ENCODE measurements at regions not wholly inside any gene's neighbourhood (a gene's known extent, or its start where the extent isn't known, plus 50 kb on each side); places are given as distances from the start of the nearest gene placed in this dataset.

GRCh38 chr2:220393711-220394110 lies 766.3 kb downstream of the SLC4A3 start:
- Mint-ChIP-seq H3K27ac (no peak overlapping the region), H3K9me3 (no peaks in the 10 kb centered on the region), H3K4me3 (no peak overlapping the region), H3K36me3 (ENCODE audit: low read depth) (no peaks in the 10 kb centered on the region), H3K27me3 (no peaks in the 10 kb centered on the region), H3K4me1 (ENCODE audit: low read depth) (no peaks in the 10 kb centered on the region)
- DNase-seq = no peak

- H3K27ac Mint-ChIP-seq = no peak overlapping the region
- no peaks in the 10 kb centered on the region for H3K27me3 Mint-ChIP-seq
- no peaks in the 10 kb centered on the region for H3K9me3 Mint-ChIP-seq
- H3K36me3 Mint-ChIP-seq (ENCODE audit: low read depth) = no peaks in the 10 kb centered on the region
- H3K4me3 Mint-ChIP-seq = no peak overlapping the region
- DNase-seq = no peak
- H3K4me1 Mint-ChIP-seq (ENCODE audit: low read depth) = no peaks in the 10 kb centered on the region
These were observed 767.0 kb downstream of the SLC4A3 start for GRCh38 chr2:220394433-220394832.

GRCh38 chr2:220396287-220396686 lies 768.9 kb downstream of the SLC4A3 start:
- no peak for DNase-seq
- H3K9me3 Mint-ChIP-seq = peaks cover 5% of the 10 kb centered on the region
- no peaks in the 10 kb centered on the region for H3K36me3 Mint-ChIP-seq (ENCODE audit: low read depth)
- H3K4me3 Mint-ChIP-seq = no peak overlapping the region
- H3K4me1 Mint-ChIP-seq (ENCODE audit: low read depth) = no peaks in the 10 kb centered on the region
- H3K27me3 Mint-ChIP-seq = no peaks in the 10 kb centered on the region
- no peak overlapping the region for H3K27ac Mint-ChIP-seq

GRCh38 chr2:220410296-220410695 lies 782.9 kb downstream of the SLC4A3 start:
- Mint-ChIP-seq H3K36me3 (ENCODE audit: low read depth) (no peaks in the 10 kb centered on the region), H3K27ac (no peak overlapping the region), H3K4me1 (ENCODE audit: low read depth) (no peaks in the 10 kb centered on the region), H3K9me3 (peaks cover 41% of the 10 kb centered on the region), H3K27me3 (no peaks in the 10 kb centered on the region), H3K4me3 (no peak overlapping the region)
- DNase-seq = no peak

- DNase-seq = no peak
- no peaks in the 10 kb centered on the region for H3K27me3 Mint-ChIP-seq
- no peaks in the 10 kb centered on the region for H3K4me1 Mint-ChIP-seq (ENCODE audit: low read depth)
- H3K9me3 Mint-ChIP-seq = peaks cover 2% of the 10 kb centered on the region
- no peaks in the 10 kb centered on the region for H3K36me3 Mint-ChIP-seq (ENCODE audit: low read depth)
- H3K27ac Mint-ChIP-seq = no peak overlapping the region
- H3K4me3 Mint-ChIP-seq = no peak overlapping the region
These were observed 790.1 kb downstream of the SLC4A3 start for GRCh38 chr2:220417503-220417902.

GRCh38 chr2:220419647-220420046 lies 792.2 kb downstream of the SLC4A3 start:
- DNase-seq = no peak
- no peak overlapping the region for H3K4me3 Mint-ChIP-seq
- H3K9me3 Mint-ChIP-seq = peaks cover 2% of the 10 kb centered on the region
- no peak overlapping the region for H3K27ac Mint-ChIP-seq
- H3K4me1 Mint-ChIP-seq (ENCODE audit: low read depth) = no peaks in the 10 kb centered on the region
- H3K36me3 Mint-ChIP-seq (ENCODE audit: low read depth) = no peaks in the 10 kb centered on the region
- H3K27me3 Mint-ChIP-seq = no peaks in the 10 kb centered on the region

- Mint-ChIP-seq H3K4me3 (no peak overlapping the region), H3K9me3 (peaks cover 2% of the 10 kb centered on the region), H3K4me1 (ENCODE audit: low read depth) (no peaks in the 10 kb centered on the region), H3K27ac (no peak overlapping the region), H3K36me3 (ENCODE audit: low read depth) (no peaks in the 10 kb centered on the region), H3K27me3 (no peaks in the 10 kb centered on the region)
- no peak for DNase-seq
These were observed 793.4 kb downstream of the SLC4A3 start for GRCh38 chr2:220420820-220421219.

- no peaks in the 10 kb centered on the region for H3K4me1 Mint-ChIP-seq (ENCODE audit: low read depth)
- no peak for DNase-seq
- no peak overlapping the region for H3K4me3 Mint-ChIP-seq
- no peaks in the 10 kb centered on the region for H3K27me3 Mint-ChIP-seq
- peaks cover 2% of the 10 kb centered on the region for H3K9me3 Mint-ChIP-seq
- H3K36me3 Mint-ChIP-seq (ENCODE audit: low read depth) = no peaks in the 10 kb centered on the region
- H3K27ac Mint-ChIP-seq = no peak overlapping the region
These were observed 795.2 kb downstream of the SLC4A3 start for GRCh38 chr2:220422676-220423075.

GRCh38 chr2:220424561-220424960 lies 797.1 kb downstream of the SLC4A3 start:
- H3K27me3 Mint-ChIP-seq = no peaks in the 10 kb centered on the region
- no peaks in the 10 kb centered on the region for H3K36me3 Mint-ChIP-seq (ENCODE audit: low read depth)
- peaks cover 2% of the 10 kb centered on the region for H3K9me3 Mint-ChIP-seq
- H3K4me3 Mint-ChIP-seq = no peak overlapping the region
- no peak for DNase-seq
- no peaks in the 10 kb centered on the region for H3K4me1 Mint-ChIP-seq (ENCODE audit: low read depth)
- H3K27ac Mint-ChIP-seq = no peak overlapping the region

- Mint-ChIP-seq H3K27ac (no peak overlapping the region), H3K4me3 (no peak overlapping the region), H3K36me3 (ENCODE audit: low read depth) (no peaks in the 10 kb centered on the region), H3K4me1 (ENCODE audit: low read depth) (no peaks in the 10 kb centered on the region), H3K27me3 (no peaks in the 10 kb centered on the region), H3K9me3 (no peaks in the 10 kb centered on the region)
- DNase-seq = no peak
These were observed 805.2 kb downstream of the SLC4A3 start for GRCh38 chr2:220432645-220433044.

- no peak for DNase-seq
- H3K27ac Mint-ChIP-seq = no peak overlapping the region
These were observed 805.7 kb downstream of the SLC4A3 start for GRCh38 chr2:220433131-220433530.

GRCh38 chr2:220434385-220434784 lies 807.0 kb downstream of the SLC4A3 start:
- Mint-ChIP-seq H3K27ac (no peak overlapping the region), H3K27me3 (no peaks in the 10 kb centered on the region), H3K4me1 (ENCODE audit: low read depth) (no peaks in the 10 kb centered on the region), H3K36me3 (ENCODE audit: low read depth) (no peaks in the 10 kb centered on the region), H3K9me3 (no peaks in the 10 kb centered on the region), H3K4me3 (no peak overlapping the region)
- DNase-seq = no peak

More at GRCh38 chr2:220433131-220433530, 805.7 kb downstream of the SLC4A3 start:
- Mint-ChIP-seq H3K27me3 (no peaks in the 10 kb centered on the region), H3K9me3 (no peaks in the 10 kb centered on the region), H3K36me3 (ENCODE audit: low read depth) (no peaks in the 10 kb centered on the region), H3K4me1 (ENCODE audit: low read depth) (no peaks in the 10 kb centered on the region), H3K4me3 (no peak overlapping the region)

- no peak overlapping the region for H3K27ac Mint-ChIP-seq
- no peak overlapping the region for H3K4me3 Mint-ChIP-seq
- H3K27me3 Mint-ChIP-seq = no peaks in the 10 kb centered on the region
- peaks cover under 1% of the 10 kb centered on the region for H3K9me3 Mint-ChIP-seq
- DNase-seq = no peak
- no peaks in the 10 kb centered on the region for H3K4me1 Mint-ChIP-seq (ENCODE audit: low read depth)
- H3K36me3 Mint-ChIP-seq (ENCODE audit: low read depth) = no peaks in the 10 kb centered on the region
These were observed 810.5 kb downstream of the SLC4A3 start for GRCh38 chr2:220437938-220438337.

- peaks cover 2% of the 10 kb centered on the region for H3K9me3 Mint-ChIP-seq
- no peaks in the 10 kb centered on the region for H3K36me3 Mint-ChIP-seq (ENCODE audit: low read depth)
These were observed 813.3 kb downstream of the SLC4A3 start for GRCh38 chr2:220440731-220441130.

GRCh38 chr2:220441404-220441803 lies 814.0 kb downstream of the SLC4A3 start:
- H3K9me3 Mint-ChIP-seq = peaks cover 2% of the 10 kb centered on the region
- no peaks in the 10 kb centered on the region for H3K36me3 Mint-ChIP-seq (ENCODE audit: low read depth)
- no peak overlapping the region for H3K27ac Mint-ChIP-seq

More at GRCh38 chr2:220440731-220441130, 813.3 kb downstream of the SLC4A3 start:
- Mint-ChIP-seq H3K4me1 (ENCODE audit: low read depth) (no peaks in the 10 kb centered on the region), H3K27ac (no peak overlapping the region), H3K27me3 (no peaks in the 10 kb centered on the region), H3K4me3 (no peak overlapping the region)
- no peak for DNase-seq

GRCh38 chr2:220442012-220442411 lies 814.6 kb downstream of the SLC4A3 start:
- H3K36me3 Mint-ChIP-seq (ENCODE audit: low read depth) = no peaks in the 10 kb centered on the region
- H3K4me1 Mint-ChIP-seq (ENCODE audit: low read depth) = no peaks in the 10 kb centered on the region
- H3K27ac Mint-ChIP-seq = no peak overlapping the region
- H3K27me3 Mint-ChIP-seq = no peaks in the 10 kb centered on the region
- H3K9me3 Mint-ChIP-seq = peaks cover 3% of the 10 kb centered on the region
- H3K4me3 Mint-ChIP-seq = no peak overlapping the region
- DNase-seq = no peak

More at GRCh38 chr2:220441404-220441803, 814.0 kb downstream of the SLC4A3 start:
- no peaks in the 10 kb centered on the region for H3K4me1 Mint-ChIP-seq (ENCODE audit: low read depth)
- no peak for DNase-seq
- no peak overlapping the region for H3K4me3 Mint-ChIP-seq
- no peaks in the 10 kb centered on the region for H3K27me3 Mint-ChIP-seq

Data from activated T-cell treated with anti-CD3 and anti-CD28 coated beads, Interleukin-2, amount 50 U/mL, for 24 hours (primary cell).